GM23338 (cell line): ENCODE measurements at regions not wholly inside any gene's neighbourhood (a gene's known extent, or its start where the extent isn't known, plus 50 kb on each side); places are given as distances from the start of the nearest gene placed in this dataset.

Experiments
- ATAC-seq: fragments of 200-7000 bp; cut with Tn5 transposase; 3 replicates; pipeline ENCODE4 v1.9.1; 2020
- DNase-seq: peaks from one replicate; pipeline ENCODE4 v3.0.0-alpha.2; 2015; ENCODE audit warnings: low spot score
- H2AFZ ChIP-seq: fragments of 200-600 bp; sonication (generic); 2 replicates; pipeline ENCODE4 v1.8.0; 2016; ENCODE audit warnings: antibody characterized with exemption, mild to moderate bottlenecking, moderate library complexity
- H3F3A ChIP-seq: fragments of 200-600 bp; sonication (generic); replicated peaks from 2 replicates; pipeline ENCODE4 v1.8.0; 2017; ENCODE audit warnings: antibody characterized with exemption, mixed run types, low read depth
- H3K27ac ChIP-seq: fragments of 200-600 bp; sonication (generic); 2 replicates; pipeline ENCODE4 v1.6.1; 2016; ENCODE audit warnings: low read depth
- H3K27me3 ChIP-seq: fragments of 200-600 bp; sonication (generic); 2 replicates; pipeline ENCODE4 v1.8.0; 2016; ENCODE audit warnings: mild to moderate bottlenecking, mixed run types, moderate library complexity; ENCODE audit not compliant: insufficient read depth
- H3K36me3 ChIP-seq: fragments of 200-600 bp; sonication (generic); 2 replicates; pipeline ENCODE4 v1.8.0; 2016; ENCODE audit warnings: mild to moderate bottlenecking; ENCODE audit not compliant: insufficient read depth
- H3K4me1 ChIP-seq: fragments of 200-600 bp; sonication (generic); 2 replicates; pipeline ENCODE4 v1.8.0; 2016; ENCODE audit warnings: mild to moderate bottlenecking, moderate library complexity; ENCODE audit not compliant: insufficient read depth
- H3K4me2 ChIP-seq: fragments of 200-600 bp; sonication (generic); 2 replicates; pipeline ENCODE4 v1.7.1; 2017; ENCODE audit warnings: mixed run types
- H3K4me3 ChIP-seq: fragments of 200-600 bp; sonication (generic); 2 replicates; pipeline ENCODE4 v1.6.1; 2016; ENCODE audit warnings: mixed run types
- H3K79me2 ChIP-seq: fragments of 200-600 bp; sonication (generic); replicated peaks from 2 replicates; pipeline ENCODE4 v1.8.0; 2017; ENCODE audit warnings: mild to moderate bottlenecking; ENCODE audit not compliant: insufficient read depth
- H3K9me2 ChIP-seq: fragments of 200-600 bp; sonication (generic); 2 replicates; pipeline ENCODE4 v1.8.0; 2017; ENCODE audit not compliant: insufficient read depth
- H4K20me1 ChIP-seq: fragments of 200-600 bp; sonication (generic); replicated peaks from 2 replicates; pipeline ENCODE4 v1.8.0; 2017; ENCODE audit warnings: mild to moderate bottlenecking; ENCODE audit not compliant: insufficient read depth
- H3K27ac Mint-ChIP-seq: 2 replicates; pipeline ENCODE4 v1.8.0; 2020; ENCODE audit warnings: inconsistent platforms, mild to moderate bottlenecking, moderate library complexity, mixed read lengths
- H3K27me3 Mint-ChIP-seq: 3 replicates; pipeline ENCODE4 v1.8.0; 2022; ENCODE audit warnings: low read depth, mild to moderate bottlenecking, moderate library complexity, mixed read lengths, inconsistent platforms; ENCODE audit not compliant: insufficient read depth, poor library complexity
- H3K36me3 Mint-ChIP-seq: 3 replicates; pipeline ENCODE4 v1.8.0; 2021; ENCODE audit warnings: low read depth, mild to moderate bottlenecking, inconsistent platforms, moderate library complexity, mixed read lengths
- H3K4me1 Mint-ChIP-seq: 3 replicates; pipeline ENCODE4 v1.8.0; 2020; ENCODE audit warnings: mild to moderate bottlenecking, inconsistent platforms, mixed read lengths
- H3K4me3 Mint-ChIP-seq: 3 replicates; pipeline ENCODE4 v1.8.0; 2021; ENCODE audit warnings: moderate library complexity, mild to moderate bottlenecking, inconsistent platforms, mixed read lengths
- H3K9me3 Mint-ChIP-seq: 3 replicates; pipeline ENCODE4 v1.8.0; 2020; ENCODE audit warnings: moderate library complexity, mild to moderate bottlenecking, inconsistent platforms, mixed read lengths
- CREB1 ChIP-seq: fragments of 250-450 bp; sonication (Bioruptor Pico); IDR thresholded peaks from 2 replicates; pipeline ENCODE4 v1.5.0; 2020; ENCODE audit warnings: low read depth, mild to moderate bottlenecking, moderate library complexity
- EZH2phosphoT487 ChIP-seq: fragments of 200-600 bp; sonication (generic); IDR thresholded peaks from one replicate; pipeline ENCODE4 v1.8.1; 2018; ENCODE audit warnings: antibody characterized with exemption; ENCODE audit not compliant: unreplicated experiment
- NANOG ChIP-seq: IDR thresholded peaks from 2 replicates; pipeline ENCODE4 v1.6.1; 2016; ENCODE audit warnings: antibody characterized with exemption, borderline replicate concordance
- TF ChIP-seq, protein P1 (sequence below), 2 experiments: fragments of 200-600 bp in 1 of 2; sonication (generic) in 1 of 2; conservative IDR thresholded peaks; 2 replicates each; pipeline versions ENCODE4 v1.5.1 to v1.6.1; 2016 to 2017; ENCODE audit warnings: antibody characterized with exemption in 2 of 2, low read depth in 2 of 2, mild to moderate bottlenecking in 2 of 2, moderate library complexity in 1 of 2
- TF ChIP-seq, protein P2 (sequence below): fragments of 250-450 bp; sonication (Bioruptor Pico); IDR thresholded peaks from 2 replicates; pipeline ENCODE4 v1.5.0; 2020; ENCODE audit warnings: mild to moderate bottlenecking, moderate library complexity
- TF ChIP-seq, protein P3 (sequence below): IDR thresholded peaks from one replicate; pipeline ENCODE4 v1.6.1; 2018; ENCODE audit warnings: antibody characterized with exemption; ENCODE audit not compliant: unreplicated experiment

DNA sequence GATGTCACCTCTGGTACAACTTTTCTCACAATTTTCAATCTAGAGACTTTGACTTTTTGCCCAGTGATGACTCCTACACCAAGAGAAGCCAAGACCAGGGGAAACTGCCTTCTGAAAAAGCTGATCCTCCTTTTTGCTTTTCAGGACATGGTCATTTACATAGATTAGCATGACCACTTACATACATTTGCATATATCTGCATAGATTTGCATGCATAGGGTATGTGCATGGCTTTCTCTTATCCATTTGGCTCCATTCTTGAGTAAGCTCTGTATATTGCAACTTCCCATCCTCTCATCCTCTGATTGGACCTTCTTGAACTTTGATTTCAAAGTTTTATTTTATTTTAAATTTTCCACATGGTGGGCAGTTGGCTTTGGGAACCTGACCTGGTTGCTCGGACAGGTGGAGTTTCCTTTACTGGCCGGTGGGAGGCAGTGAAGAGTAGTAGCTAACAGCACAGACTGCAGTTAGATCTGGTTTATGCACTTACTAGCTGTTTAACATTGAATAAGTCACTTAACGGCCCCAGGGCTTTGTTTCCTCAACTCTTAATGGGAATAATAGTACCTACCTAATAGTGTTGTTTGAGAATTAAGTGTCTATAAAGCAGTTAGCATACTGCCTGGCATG, 92.9 kb downstream of the GPR139 start:
- Mint-ChIP-seq H3K36me3 (no peaks in the 10 kb centered on the region; the same call in 2 of the 3 replicates), H3K27me3 (peaks cover 5% of the 10 kb centered on the region), H3K4me1 (peaks cover 25% of the 10 kb centered on the region), H3K9me3 (no peaks in the 10 kb centered on the region), H3K4me3 (no peak overlapping the region), H3K27ac (no peak overlapping the region; the same call in 1 of the 2 replicates)
- no peaks in the 10 kb centered on the region for H3K79me2 ChIP-seq
- no peaks in the 10 kb centered on the region for H3F3A ChIP-seq
- H2AFZ ChIP-seq, result no peak overlapping the region
- no peaks in the 10 kb centered on the region for H3K36me3 ChIP-seq
- no peaks in the 10 kb centered on the region; the same call in 1 of the 2 replicates for H3K9me2 ChIP-seq
- DNase-seq (peak; percentile 77), ATAC-seq (peak; percentile 89)
- H3K27me3 ChIP-seq, result no peaks in the 10 kb centered on the region
- no peak overlapping the region for H3K4me3 ChIP-seq
- no peak overlapping the region for H3K4me2 ChIP-seq
- no peaks in the 10 kb centered on the region for H4K20me1 ChIP-seq
- 0 out of 2 replicates have a peak overlapping the region, but pooled peaks have one; percentile 4 for H3K27ac ChIP-seq
- H3K4me1 ChIP-seq, result peaks cover 12% of the 10 kb centered on the region; the same call in 1 of the 2 replicates
- TF ChIP-seq CREB1 (CRISPR knock-in tag), result no peak
- TF ChIP-seq, protein P1, sequence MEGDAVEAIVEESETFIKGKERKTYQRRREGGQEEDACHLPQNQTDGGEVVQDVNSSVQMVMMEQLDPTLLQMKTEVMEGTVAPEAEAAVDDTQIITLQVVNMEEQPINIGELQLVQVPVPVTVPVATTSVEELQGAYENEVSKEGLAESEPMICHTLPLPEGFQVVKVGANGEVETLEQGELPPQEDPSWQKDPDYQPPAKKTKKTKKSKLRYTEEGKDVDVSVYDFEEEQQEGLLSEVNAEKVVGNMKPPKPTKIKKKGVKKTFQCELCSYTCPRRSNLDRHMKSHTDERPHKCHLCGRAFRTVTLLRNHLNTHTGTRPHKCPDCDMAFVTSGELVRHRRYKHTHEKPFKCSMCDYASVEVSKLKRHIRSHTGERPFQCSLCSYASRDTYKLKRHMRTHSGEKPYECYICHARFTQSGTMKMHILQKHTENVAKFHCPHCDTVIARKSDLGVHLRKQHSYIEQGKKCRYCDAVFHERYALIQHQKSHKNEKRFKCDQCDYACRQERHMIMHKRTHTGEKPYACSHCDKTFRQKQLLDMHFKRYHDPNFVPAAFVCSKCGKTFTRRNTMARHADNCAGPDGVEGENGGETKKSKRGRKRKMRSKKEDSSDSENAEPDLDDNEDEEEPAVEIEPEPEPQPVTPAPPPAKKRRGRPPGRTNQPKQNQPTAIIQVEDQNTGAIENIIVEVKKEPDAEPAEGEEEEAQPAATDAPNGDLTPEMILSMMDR (conservative IDR thresholded peaks at IDR 0.05; ENCODE audit: low read depth in 2 of 2), result peak; percentile 75 to 89

DNA sequence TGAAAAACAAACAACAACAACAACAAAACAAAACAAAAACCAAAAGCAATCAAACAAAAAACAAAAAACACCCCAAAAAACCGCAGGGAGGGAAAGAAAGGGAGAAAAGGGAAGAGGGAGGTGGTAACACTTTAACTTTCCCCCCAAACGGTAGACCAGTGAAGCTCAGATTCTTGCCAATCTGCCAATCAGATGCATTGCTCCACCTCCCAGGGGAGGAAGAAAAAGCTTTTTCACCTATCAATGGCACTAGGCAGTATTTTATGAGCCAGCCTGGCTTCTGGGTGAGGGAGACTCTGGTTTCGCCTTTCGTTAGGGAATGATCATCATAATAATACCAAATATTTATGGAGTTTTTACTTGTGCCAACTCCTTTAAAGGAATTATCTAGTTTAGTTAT, 94.1 kb downstream of the GPR139 start:
- no peak overlapping the region for H3K4me3 ChIP-seq
- Mint-ChIP-seq H3K4me3 (no peak overlapping the region), H3K9me3 (no peaks in the 10 kb centered on the region), H3K4me1 (peaks cover 25% of the 10 kb centered on the region), H3K27ac (peak overlapping the region; percentile 0; the same call in 1 of the 2 replicates), H3K36me3 (no peaks in the 10 kb centered on the region), H3K27me3 (peaks cover 3% of the 10 kb centered on the region)
- DNase-seq (peak; percentile 43), ATAC-seq (peak; percentile 59; the same call in 2 of the 3 replicates)
- H3K4me1 ChIP-seq, result peaks cover 12% of the 10 kb centered on the region; the same call in 1 of the 2 replicates
- H3K79me2 ChIP-seq, result no peaks in the 10 kb centered on the region
- no peaks in the 10 kb centered on the region; the same call in 1 of the 2 replicates for H3K9me2 ChIP-seq
- H2AFZ ChIP-seq, result peak overlapping the region; percentile 61; the same call in 1 of the 2 replicates
- H3K27ac ChIP-seq, result no peak overlapping the region
- H3K4me2 ChIP-seq, result no peak overlapping the region
- H3K27me3 ChIP-seq, result no peaks in the 10 kb centered on the region
- H4K20me1 ChIP-seq, result no peaks in the 10 kb centered on the region
- TF ChIP-seq, protein P2, sequence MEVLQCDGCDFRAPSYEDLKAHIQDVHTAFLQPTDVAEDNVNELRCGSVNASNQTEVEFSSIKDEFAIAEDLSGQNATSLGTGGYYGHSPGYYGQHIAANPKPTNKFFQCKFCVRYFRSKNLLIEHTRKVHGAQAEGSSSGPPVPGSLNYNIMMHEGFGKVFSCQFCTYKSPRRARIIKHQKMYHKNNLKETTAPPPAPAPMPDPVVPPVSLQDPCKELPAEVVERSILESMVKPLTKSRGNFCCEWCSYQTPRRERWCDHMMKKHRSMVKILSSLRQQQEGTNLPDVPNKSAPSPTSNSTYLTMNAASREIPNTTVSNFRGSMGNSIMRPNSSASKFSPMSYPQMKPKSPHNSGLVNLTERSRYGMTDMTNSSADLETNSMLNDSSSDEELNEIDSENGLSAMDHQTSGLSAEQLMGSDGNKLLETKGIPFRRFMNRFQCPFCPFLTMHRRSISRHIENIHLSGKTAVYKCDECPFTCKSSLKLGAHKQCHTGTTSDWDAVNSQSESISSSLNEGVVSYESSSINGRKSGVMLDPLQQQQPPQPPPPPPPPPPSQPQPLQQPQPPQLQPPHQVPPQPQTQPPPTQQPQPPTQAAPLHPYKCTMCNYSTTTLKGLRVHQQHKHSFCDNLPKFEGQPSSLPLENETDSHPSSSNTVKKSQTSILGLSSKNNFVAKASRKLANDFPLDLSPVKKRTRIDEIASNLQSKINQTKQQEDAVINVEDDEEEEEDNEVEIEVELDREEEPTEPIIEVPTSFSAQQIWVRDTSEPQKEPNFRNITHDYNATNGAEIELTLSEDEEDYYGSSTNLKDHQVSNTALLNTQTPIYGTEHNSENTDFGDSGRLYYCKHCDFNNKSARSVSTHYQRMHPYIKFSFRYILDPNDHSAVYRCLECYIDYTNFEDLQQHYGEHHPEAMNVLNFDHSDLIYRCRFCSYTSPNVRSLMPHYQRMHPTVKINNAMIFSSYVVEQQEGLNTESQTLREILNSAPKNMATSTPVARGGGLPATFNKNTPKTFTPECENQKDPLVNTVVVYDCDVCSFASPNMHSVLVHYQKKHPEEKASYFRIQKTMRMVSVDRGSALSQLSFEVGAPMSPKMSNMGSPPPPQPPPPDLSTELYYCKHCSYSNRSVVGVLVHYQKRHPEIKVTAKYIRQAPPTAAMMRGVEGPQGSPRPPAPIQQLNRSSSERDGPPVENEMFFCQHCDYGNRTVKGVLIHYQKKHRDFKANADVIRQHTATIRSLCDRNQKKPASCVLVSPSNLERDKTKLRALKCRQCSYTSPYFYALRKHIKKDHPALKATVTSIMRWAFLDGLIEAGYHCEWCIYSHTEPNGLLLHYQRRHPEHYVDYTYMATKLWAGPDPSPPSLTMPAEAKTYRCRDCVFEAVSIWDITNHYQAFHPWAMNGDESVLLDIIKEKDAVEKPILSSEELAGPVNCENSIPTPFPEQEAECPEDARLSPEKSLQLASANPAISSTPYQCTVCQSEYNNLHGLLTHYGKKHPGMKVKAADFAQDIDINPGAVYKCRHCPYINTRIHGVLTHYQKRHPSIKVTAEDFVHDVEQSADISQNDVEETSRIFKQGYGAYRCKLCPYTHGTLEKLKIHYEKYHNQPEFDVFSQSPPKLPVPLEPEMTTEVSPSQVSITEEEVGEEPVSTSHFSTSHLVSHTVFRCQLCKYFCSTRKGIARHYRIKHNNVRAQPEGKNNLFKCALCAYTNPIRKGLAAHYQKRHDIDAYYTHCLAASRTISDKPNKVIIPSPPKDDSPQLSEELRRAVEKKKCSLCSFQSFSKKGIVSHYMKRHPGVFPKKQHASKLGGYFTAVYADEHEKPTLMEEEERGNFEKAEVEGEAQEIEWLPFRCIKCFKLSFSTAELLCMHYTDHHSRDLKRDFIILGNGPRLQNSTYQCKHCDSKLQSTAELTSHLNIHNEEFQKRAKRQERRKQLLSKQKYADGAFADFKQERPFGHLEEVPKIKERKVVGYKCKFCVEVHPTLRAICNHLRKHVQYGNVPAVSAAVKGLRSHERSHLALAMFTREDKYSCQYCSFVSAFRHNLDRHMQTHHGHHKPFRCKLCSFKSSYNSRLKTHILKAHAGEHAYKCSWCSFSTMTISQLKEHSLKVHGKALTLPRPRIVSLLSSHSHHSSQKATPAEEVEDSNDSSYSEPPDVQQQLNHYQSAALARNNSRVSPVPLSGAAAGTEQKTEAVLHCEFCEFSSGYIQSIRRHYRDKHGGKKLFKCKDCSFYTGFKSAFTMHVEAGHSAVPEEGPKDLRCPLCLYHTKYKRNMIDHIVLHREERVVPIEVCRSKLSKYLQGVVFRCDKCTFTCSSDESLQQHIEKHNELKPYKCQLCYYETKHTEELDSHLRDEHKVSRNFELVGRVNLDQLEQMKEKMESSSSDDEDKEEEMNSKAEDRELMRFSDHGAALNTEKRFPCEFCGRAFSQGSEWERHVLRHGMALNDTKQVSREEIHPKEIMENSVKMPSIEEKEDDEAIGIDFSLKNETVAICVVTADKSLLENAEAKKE (CRISPR knock-in tag), result no peak
- TF ChIP-seq, protein P3, sequence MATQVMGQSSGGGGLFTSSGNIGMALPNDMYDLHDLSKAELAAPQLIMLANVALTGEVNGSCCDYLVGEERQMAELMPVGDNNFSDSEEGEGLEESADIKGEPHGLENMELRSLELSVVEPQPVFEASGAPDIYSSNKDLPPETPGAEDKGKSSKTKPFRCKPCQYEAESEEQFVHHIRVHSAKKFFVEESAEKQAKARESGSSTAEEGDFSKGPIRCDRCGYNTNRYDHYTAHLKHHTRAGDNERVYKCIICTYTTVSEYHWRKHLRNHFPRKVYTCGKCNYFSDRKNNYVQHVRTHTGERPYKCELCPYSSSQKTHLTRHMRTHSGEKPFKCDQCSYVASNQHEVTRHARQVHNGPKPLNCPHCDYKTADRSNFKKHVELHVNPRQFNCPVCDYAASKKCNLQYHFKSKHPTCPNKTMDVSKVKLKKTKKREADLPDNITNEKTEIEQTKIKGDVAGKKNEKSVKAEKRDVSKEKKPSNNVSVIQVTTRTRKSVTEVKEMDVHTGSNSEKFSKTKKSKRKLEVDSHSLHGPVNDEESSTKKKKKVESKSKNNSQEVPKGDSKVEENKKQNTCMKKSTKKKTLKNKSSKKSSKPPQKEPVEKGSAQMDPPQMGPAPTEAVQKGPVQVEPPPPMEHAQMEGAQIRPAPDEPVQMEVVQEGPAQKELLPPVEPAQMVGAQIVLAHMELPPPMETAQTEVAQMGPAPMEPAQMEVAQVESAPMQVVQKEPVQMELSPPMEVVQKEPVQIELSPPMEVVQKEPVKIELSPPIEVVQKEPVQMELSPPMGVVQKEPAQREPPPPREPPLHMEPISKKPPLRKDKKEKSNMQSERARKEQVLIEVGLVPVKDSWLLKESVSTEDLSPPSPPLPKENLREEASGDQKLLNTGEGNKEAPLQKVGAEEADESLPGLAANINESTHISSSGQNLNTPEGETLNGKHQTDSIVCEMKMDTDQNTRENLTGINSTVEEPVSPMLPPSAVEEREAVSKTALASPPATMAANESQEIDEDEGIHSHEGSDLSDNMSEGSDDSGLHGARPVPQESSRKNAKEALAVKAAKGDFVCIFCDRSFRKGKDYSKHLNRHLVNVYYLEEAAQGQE, result no peak
- TF ChIP-seq EZH2phosphoT487 (no peak), NANOG (no peak)
- no peaks in the 10 kb centered on the region for H3F3A ChIP-seq
- no peaks in the 10 kb centered on the region for H3K36me3 ChIP-seq
